ENCODE measurements at regions not wholly inside any gene's neighbourhood (a gene's known extent, or its start where the extent isn't known, plus 50 kb on each side); places are given as distances from the start of the nearest gene placed in this dataset.

- no peak for TF ChIP-seq EZH2phosphoT487 (IDR thresholded peaks at IDR 0.05; ENCODE audit: borderline replicate concordance)
- no peak for TF ChIP-seq CTCF (conservative IDR thresholded peaks at IDR 0.05; ENCODE audit: low read length)
These were observed 335.1 kb upstream of the DCBLD2 start for GRCh38 chr3:99236576-99236975.
